Fibroblast of the aortic adventitia (primary cell): ENCODE measurements at regions not wholly inside any gene's neighbourhood (a gene's known extent, or its start where the extent isn't known, plus 50 kb on each side); places are given as distances from the start of the nearest gene placed in this dataset.

Source experiments
- DNase-seq: peaks from one replicate; pipeline ENCODE4 v3.0.0-alpha.2; 2010; ENCODE audit warnings: low read depth
- H3K4me3 ChIP-seq: 2 replicates; pipeline ENCODE4 v1.5.1; 2011; ENCODE audit warnings: low read depth, mild to moderate bottlenecking, control low read depth, low read length, moderate library complexity
- CTCF ChIP-seq: IDR thresholded peaks from 2 replicates; pipeline ENCODE4 v1.5.1; 2011; ENCODE audit warnings: mild to moderate bottlenecking, low read length, control low read depth, inconsistent platforms; ENCODE audit not compliant: insufficient read depth

GRCh38 chr2:7109533-7109885, 192.3 kb downstream of the RNF144A start:
- no peak for DNase-seq
- no peak for TF ChIP-seq CTCF
- H3K4me3 ChIP-seq: no peak overlapping the region

GRCh38 chr2:7111626-7112025, 194.4 kb downstream of the RNF144A start:
- no peak for TF ChIP-seq CTCF
- no peak overlapping the region for H3K4me3 ChIP-seq
- no peak for DNase-seq

- H3K4me3 ChIP-seq: no peak overlapping the region
- no peak for DNase-seq
Observed at GRCh38 chr2:7115364-7115763, 198.2 kb downstream of the RNF144A start.

GRCh38 chr2:7115906-7116305, 198.7 kb downstream of the RNF144A start:
- DNase-seq: no peak
- TF ChIP-seq CTCF: no peak
- H3K4me3 ChIP-seq: no peak overlapping the region

More at GRCh38 chr2:7115364-7115763, 198.2 kb downstream of the RNF144A start:
- TF ChIP-seq CTCF: no peak

GRCh38 chr2:7116511-7116910, 199.3 kb downstream of the RNF144A start:
- DNase-seq: no peak
- no peak overlapping the region for H3K4me3 ChIP-seq
- TF ChIP-seq CTCF: no peak

- no peak for DNase-seq
- TF ChIP-seq CTCF: no peak
- no peak overlapping the region for H3K4me3 ChIP-seq
Observed at GRCh38 chr2:7117076-7117475, 199.9 kb downstream of the RNF144A start.

GRCh38 chr2:7118606-7119131, 201.5 kb downstream of the RNF144A start:
- H3K4me3 ChIP-seq: no peak overlapping the region
- DNase-seq: no peak
- TF ChIP-seq CTCF: no peak
